ENCODE measurements at regions not wholly inside any gene's neighbourhood (a gene's known extent, or its start where the extent isn't known, plus 50 kb on each side); places are given as distances from the start of the nearest gene placed in this dataset.
"Not testable (repeated sequence)": the region's sequence is repeated elsewhere in the genome, so short reads cannot be mapped to it uniquely, and the experiment has no call there.

DNA sequence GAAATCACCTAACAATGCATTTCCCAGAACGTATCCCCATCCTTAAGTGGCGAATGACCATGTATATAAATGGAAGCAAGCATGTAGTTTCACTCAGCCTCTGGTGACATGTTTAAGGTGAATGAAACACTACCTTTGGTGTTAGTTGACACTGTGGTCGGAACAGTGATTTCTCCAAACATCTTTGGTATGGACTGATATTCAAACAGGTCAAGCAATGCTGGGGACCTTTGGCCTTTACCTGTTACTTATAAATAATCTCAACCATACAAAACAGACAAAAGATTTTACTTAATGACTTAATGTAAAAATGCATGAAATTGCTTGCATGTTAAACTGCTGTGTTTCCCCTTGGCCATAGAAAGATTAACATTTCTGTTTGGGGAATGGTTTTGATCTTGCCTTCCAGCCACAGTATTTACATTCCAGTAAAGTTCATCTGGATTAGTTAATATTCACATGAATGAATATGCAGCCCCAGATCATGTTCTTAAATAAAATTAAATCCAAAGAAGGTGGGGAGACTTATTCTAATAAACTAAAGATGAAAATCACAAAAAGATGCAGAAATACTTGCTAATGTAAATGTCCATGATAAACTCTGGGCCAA lies 74.4 kb upstream of the HES1 start:
- peaks cover 31% of the 10 kb centered on the region for H3K4me1 Mint-ChIP-seq
- no peaks in the 10 kb centered on the region for H3K27me3 Mint-ChIP-seq (ENCODE audit: low read depth)
- H3K9me3 Mint-ChIP-seq: peaks cover 7% of the 10 kb centered on the region
- no peak for DNase-seq (ENCODE audit: low spot score in 2 of 2, unreplicated experiment in 2 of 2)
- no peak overlapping the region for H3K4me3 Mint-ChIP-seq
- no peak overlapping the region for H3K27ac Mint-ChIP-seq
- TF ChIP-seq, protein P1, sequence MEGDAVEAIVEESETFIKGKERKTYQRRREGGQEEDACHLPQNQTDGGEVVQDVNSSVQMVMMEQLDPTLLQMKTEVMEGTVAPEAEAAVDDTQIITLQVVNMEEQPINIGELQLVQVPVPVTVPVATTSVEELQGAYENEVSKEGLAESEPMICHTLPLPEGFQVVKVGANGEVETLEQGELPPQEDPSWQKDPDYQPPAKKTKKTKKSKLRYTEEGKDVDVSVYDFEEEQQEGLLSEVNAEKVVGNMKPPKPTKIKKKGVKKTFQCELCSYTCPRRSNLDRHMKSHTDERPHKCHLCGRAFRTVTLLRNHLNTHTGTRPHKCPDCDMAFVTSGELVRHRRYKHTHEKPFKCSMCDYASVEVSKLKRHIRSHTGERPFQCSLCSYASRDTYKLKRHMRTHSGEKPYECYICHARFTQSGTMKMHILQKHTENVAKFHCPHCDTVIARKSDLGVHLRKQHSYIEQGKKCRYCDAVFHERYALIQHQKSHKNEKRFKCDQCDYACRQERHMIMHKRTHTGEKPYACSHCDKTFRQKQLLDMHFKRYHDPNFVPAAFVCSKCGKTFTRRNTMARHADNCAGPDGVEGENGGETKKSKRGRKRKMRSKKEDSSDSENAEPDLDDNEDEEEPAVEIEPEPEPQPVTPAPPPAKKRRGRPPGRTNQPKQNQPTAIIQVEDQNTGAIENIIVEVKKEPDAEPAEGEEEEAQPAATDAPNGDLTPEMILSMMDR (IDR thresholded peaks at IDR 0.05; ENCODE audit: unreplicated experiment): no peak
- peaks cover 5% of the 10 kb centered on the region for H3K36me3 Mint-ChIP-seq

DNA sequence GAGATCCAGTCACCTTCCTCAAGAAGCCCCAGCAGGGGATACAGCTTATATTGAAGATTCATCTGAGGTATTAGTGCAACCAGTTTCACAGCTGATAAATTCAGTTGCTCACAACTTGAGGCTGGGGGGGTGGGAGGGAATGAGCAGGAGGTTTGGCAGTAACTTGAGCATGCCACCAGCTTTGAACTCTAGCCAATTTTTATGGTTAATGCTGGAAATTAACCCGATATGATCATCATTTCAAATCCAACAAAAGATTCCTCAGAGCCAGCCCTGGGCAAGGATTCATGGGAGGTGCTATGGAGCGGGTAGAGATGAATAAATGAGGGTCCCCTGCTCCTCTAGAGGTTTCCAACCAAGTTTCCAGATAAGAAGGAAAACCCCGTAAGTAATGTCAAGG lies 73.1 kb upstream of the HES1 start:
- TF ChIP-seq, protein P1 (IDR thresholded peaks at IDR 0.05; ENCODE audit: unreplicated experiment): no peak
- Mint-ChIP-seq H3K27me3 (ENCODE audit: low read depth) (no peaks in the 10 kb centered on the region), H3K4me3 (no peak overlapping the region), H3K27ac (no peak overlapping the region), H3K36me3 (peaks cover 13% of the 10 kb centered on the region), H3K4me1 (peaks cover 21% of the 10 kb centered on the region), H3K9me3 (peaks cover 19% of the 10 kb centered on the region)
- DNase-seq (ENCODE audit: low spot score in 2 of 2, unreplicated experiment in 2 of 2): no peak

DNA sequence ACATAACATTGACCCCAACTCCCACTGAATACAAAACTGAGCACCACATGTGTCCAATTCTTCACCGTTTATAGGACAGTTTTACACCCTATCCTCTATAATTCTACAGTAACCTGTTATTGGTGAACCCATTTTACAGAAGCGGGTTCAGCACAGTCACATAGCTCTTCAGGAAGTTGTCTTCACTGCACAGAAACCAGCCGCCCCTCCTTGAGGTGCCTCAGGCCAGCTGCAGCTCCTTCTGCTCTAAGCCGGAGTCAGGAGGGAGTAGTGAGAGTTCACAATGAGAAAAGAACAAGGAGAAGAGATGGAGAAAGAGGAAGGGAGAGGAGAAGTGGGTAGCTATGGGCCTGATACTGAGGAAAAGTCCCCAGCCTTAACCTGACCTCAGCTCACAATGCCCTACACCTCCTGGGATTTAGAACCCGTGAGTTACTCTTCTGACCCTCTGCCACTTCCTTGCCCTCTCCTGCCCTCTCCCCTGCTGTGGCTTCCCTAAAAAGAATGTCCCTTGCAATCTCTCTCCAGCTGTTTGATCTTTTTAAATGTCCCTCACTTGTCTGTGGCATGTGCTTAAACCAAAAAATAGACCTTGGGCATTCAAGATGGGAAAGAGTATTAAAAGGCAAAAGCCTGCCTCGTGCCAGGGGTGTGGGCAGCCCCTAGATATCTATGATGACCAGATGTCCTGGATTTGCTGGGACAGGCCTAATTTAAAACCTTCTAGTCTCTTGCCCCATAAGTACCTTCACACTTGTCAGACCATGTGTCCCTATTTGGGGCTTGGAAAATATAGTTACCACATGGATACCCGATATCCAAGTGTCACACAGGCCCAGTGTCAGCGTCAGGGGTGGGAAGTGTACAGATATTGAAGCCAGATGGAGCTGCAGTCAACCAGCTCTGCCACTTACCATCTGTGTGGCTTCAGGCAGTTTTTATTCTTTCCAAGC lies 71.3 kb upstream of the HES1 start:
- Mint-ChIP-seq H3K4me1 (peaks cover 15% of the 10 kb centered on the region), H3K9me3 (peaks cover 31% of the 10 kb centered on the region), H3K27me3 (ENCODE audit: low read depth) (no peaks in the 10 kb centered on the region), H3K27ac (no peak overlapping the region), H3K36me3 (peaks cover 16% of the 10 kb centered on the region), H3K4me3 (no peak overlapping the region)
- TF ChIP-seq, protein P1 (IDR thresholded peaks at IDR 0.05; ENCODE audit: unreplicated experiment): no peak
- no peak for DNase-seq (ENCODE audit: low spot score in 2 of 2, unreplicated experiment in 2 of 2)

DNA sequence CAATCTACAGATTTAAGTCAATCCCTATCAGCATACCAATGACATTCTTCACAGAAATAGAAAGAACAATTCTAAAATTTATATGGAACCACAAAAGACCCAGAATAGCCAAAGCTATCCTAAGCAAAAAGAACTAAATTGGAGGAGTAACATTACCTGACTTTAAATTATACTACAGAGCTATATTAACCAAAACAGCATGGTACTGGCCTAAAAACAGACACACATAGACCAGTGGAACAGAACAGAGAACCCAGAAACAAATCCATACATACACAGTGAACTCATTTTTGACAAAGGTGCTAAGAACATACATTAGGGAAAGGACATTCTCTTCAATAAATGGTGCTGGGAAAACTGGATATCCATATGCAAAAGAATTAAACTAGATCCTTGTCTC lies 68.6 kb upstream of the HES1 start:
- Mint-ChIP-seq H3K4me1 (peaks cover 14% of the 10 kb centered on the region), H3K36me3 (peaks cover 16% of the 10 kb centered on the region), H3K9me3 (peaks cover 33% of the 10 kb centered on the region)
- DNase-seq (ENCODE audit: low spot score in 2 of 2, unreplicated experiment in 2 of 2); H3K27me3 Mint-ChIP-seq (ENCODE audit: low read depth); H3K27ac Mint-ChIP-seq; H3K4me3 Mint-ChIP-seq: not testable (repeated sequence)

DNA sequence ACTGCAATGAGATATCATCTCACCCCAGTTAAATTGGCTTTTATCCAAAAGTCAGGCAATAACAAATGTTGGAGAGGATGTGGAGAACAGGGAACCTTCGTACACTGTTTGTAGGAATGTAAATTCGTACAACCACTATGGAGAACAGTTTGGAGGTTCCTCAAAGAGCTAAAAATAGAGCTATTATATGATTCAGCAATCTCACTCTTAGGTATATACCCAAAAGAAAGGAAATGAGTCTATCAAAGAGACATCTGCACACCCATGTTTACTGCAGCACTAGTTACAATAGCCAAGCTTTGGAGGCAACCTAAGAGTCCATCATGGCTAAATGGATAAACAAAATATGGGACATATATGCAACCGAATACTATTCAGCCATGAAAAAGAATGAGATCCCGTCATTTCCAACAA lies 68.0 kb upstream of the HES1 start:
- Mint-ChIP-seq H3K9me3 (peaks cover 33% of the 10 kb centered on the region), H3K4me3 (no peak overlapping the region), H3K36me3 (peaks cover 16% of the 10 kb centered on the region), H3K4me1 (peaks cover 14% of the 10 kb centered on the region), H3K27me3 (ENCODE audit: low read depth) (peaks cover 1% of the 10 kb centered on the region), H3K27ac (no peak overlapping the region)
- DNase-seq (ENCODE audit: low spot score in 2 of 2, unreplicated experiment in 2 of 2): no peak
- TF ChIP-seq, protein P1 (IDR thresholded peaks at IDR 0.05; ENCODE audit: unreplicated experiment): no peak
